ENCODE measurements at regions not wholly inside any gene's neighbourhood (a gene's known extent, or its start where the extent isn't known, plus 50 kb on each side); places are given as distances from the start of the nearest gene placed in this dataset.
A peak's percentile ranks its signal among the peaks of the same experiment; 100 is the strongest.

DNA sequence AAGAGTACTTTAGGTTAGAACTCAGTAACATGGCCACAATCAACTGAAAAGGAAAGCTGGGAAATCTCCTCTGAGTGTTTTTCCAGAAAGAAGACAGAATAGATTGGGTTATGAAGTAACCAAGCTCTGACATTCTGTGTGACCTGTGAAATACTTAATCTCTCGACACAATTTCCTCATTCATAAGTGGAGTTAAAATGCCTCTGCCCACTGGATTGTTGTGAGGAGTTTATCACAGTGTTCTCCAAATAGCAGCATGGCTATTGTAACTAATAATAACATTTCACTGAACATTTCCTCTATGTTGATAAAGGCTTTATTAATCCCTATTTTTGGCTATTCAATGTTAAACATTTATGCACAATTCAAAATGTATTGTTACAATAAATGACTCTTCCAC, 311.0 kb downstream of the GABRB2 start:
- 20 to 35% (median 26%) methylated on average over 1 of the region's 1 CpG for WGBS, 5 donors

GRCh38 chr5:161233553-161233952, 313.0 kb downstream of the GABRB2 start:
- Histone ChIP-seq H3K4me1 (no peaks in the 10 kb centered on the region), H3K27me3 (no peaks in the 10 kb centered on the region), H3K9me3 (no peaks in the 10 kb centered on the region), H3K4me3 (no peak overlapping the region), H3K27ac (no peak overlapping the region), H3K36me3 (no peaks in the 10 kb centered on the region)
- WGBS, 5 donors: 80 to 90% (median 89%) methylated on average over 1 of the region's 1 CpG
- TF ChIP-seq CTCF (IDR thresholded peaks at IDR 0.05) (no peak), POLR2A (IDR thresholded peaks at IDR 0.05) (no peak), EP300 (IDR thresholded peaks at IDR 0.05) (no peak), POLR2AphosphoS5 (IDR thresholded peaks at IDR 0.05) (no peak)
- DNase-seq: no peak
- intact Hi-C loops (cut with DNase I; ENCODE audit: low total_unique reads): no loop called here

More for the DNA sequence above, 311.0 kb downstream of the GABRB2 start:
- Histone ChIP-seq H3K27me3 (no peaks in the 10 kb centered on the region), H3K36me3 (no peaks in the 10 kb centered on the region), H3K4me3 (no peak overlapping the region), H3K27ac (no peak overlapping the region), H3K9me3 (no peaks in the 10 kb centered on the region), H3K4me1 (no peaks in the 10 kb centered on the region)
- DNase-seq: peak in 1 of 2 donors; percentile 9
- intact Hi-C loops (cut with DNase I; ENCODE audit: low total_unique reads): no loop called here
- no peak for TF ChIP-seq EP300 (IDR thresholded peaks at IDR 0.05)
- no peak for TF ChIP-seq POLR2A (IDR thresholded peaks at IDR 0.05)
- TF ChIP-seq CTCF (IDR thresholded peaks at IDR 0.05): no peak
- TF ChIP-seq POLR2AphosphoS5 (IDR thresholded peaks at IDR 0.05): no peak

- H3K27ac ChIP-seq: peak overlapping the region in 2 of 5 donors; percentile 1 to 30
- H3K4me3 ChIP-seq: no peak overlapping the region
- WGBS, 5 donors: 13 to 25% (median 15%) methylated on average over 3 of the region's 3 CpGs
- H3K36me3 ChIP-seq: no peaks in the 10 kb centered on the region
- H3K4me1 ChIP-seq: no peaks in the 10 kb centered on the region
- no peak for TF ChIP-seq CTCF (IDR thresholded peaks at IDR 0.05)
- peak in 2 of 3 donors; percentile 43 to 47 for TF ChIP-seq POLR2AphosphoS5 (IDR thresholded peaks at IDR 0.05)
- intact Hi-C loops (cut with DNase I; ENCODE audit: low total_unique reads): no loop called here
- no peaks in the 10 kb centered on the region for H3K9me3 ChIP-seq
- peak; percentile 83 to 87 for DNase-seq
- no peaks in the 10 kb centered on the region for H3K27me3 ChIP-seq
Measured at GRCh38 chr5:161230221-161230620, 316.3 kb downstream of the GABRB2 start.

- intact Hi-C loops (cut with DNase I; ENCODE audit: low total_unique reads): no loop called here
- H3K4me1 ChIP-seq: no peaks in the 10 kb centered on the region
- no peak for DNase-seq
- no peaks in the 10 kb centered on the region for H3K9me3 ChIP-seq
- no peak overlapping the region for H3K27ac ChIP-seq
- no peaks in the 10 kb centered on the region for H3K36me3 ChIP-seq
- H3K27me3 ChIP-seq: no peaks in the 10 kb centered on the region
- H3K4me3 ChIP-seq: no peak overlapping the region
- TF ChIP-seq CTCF (IDR thresholded peaks at IDR 0.05) (no peak), POLR2AphosphoS5 (IDR thresholded peaks at IDR 0.05) (no peak)
- 81 to 90% (median 87%) methylated on average over 4 of the region's 4 CpGs for WGBS, 5 donors
Measured at GRCh38 chr5:161219816-161220215, 326.7 kb downstream of the GABRB2 start.
